HG03103 (cell line): ENCODE measurements at regions not wholly inside any gene's neighbourhood (a gene's known extent, or its start where the extent isn't known, plus 50 kb on each side); places are given as distances from the start of the nearest gene placed in this dataset.
"Not testable (repeated sequence)": the region's sequence is repeated elsewhere in the genome, so short reads cannot be mapped to it uniquely, and the experiment has no call there.

Source experiments
- ATAC-seq: cut with Tn5 transposase; IDR thresholded peaks from one replicate; pipeline ENCODE4 v1.9.1; 2021; ENCODE audit warnings: low read depth; ENCODE audit not compliant: unreplicated experiment

DNA sequence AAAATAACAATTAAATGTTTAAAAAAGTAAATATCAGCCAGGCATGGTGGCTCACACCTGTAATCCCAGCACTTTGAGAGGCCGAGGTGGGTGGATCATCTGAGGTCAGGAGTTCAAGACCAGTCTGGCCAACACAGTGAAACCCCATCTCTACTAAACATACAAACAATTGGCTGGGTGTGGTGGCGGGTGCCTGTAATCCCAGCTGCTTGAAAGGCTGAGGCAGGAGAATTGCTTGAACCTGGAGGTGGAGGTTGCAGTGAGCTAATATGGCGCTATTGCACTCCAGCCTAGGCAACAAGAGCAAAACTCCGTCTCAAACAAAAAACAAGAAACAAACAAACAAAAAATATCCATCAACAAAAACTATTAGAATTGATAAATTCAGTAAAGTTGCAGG lies 77.5 kb downstream of the SNX5 start:
- not testable (repeated sequence) for ATAC-seq

DNA sequence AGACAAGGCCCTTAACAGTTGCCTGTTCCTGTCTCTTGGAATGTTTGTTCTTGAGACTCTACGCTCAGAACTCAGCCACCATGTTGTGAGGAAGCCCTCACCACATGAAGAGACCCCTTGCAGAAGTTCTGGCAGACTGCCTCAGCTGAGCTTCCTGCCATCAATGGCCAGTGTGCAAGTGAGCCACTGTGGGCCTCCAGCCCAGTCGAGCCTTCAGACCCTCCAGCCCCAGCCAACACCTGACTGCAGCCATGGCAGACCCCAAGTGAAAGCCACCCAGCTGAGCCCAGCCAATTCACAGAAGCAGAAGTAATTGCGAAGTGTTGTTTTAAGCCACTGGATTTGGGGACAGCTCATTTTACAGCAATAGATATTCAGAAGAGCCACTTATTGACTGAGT lies 78.3 kb downstream of the SNX5 start:
- ATAC-seq = no peak

GRCh38 chr20:17889226-17889625 lies 79.4 kb downstream of the SNX5 start:
- ATAC-seq = no peak

- ATAC-seq = no peak
These were observed 80.5 kb downstream of the SNX5 start for GRCh38 chr20:17888044-17888443.

DNA sequence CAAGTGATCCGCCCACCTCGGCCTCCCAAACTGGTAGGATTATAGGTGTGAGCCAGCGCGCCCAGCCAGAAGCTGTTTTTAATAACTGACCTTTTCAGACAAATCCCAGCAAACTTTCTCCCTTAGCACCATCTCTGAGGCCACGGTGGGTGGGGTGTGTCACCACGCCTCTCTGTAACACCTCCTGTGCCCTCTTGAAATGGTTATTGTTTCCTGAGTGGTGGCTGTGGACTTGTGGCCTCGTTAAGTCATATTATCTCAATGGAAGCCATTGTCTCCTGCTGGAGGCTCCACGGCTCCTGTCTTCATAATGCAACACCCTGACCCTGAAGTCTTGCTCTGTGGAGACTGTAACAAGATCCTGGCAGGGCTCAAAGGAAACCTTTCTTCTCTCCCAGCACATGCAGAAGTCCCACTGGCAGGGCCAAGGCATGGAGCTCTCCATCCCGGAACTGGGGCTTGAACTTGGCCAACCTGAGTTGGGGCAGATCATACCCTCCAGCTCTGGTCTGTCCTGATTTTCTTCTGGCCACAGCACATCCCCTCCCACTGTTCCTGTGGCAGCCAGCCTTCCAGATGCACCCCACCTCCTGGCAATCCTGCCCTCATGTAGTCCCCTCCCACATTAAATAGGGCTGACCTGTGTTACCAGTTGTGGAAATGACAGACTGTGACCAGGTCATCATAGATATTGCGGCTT lies 81.1 kb downstream of the SNX5 start:
- no peak for ATAC-seq

- no peak for ATAC-seq
These were observed 83.0 kb downstream of the SNX5 start for GRCh38 chr20:17885544-17885943.

- no peak for ATAC-seq
These were observed 83.5 kb downstream of the SNX5 start for GRCh38 chr20:17885076-17885475.

- ATAC-seq = no peak
These were observed 84.1 kb downstream of the SNX5 start for GRCh38 chr20:17884307-17885003.

DNA sequence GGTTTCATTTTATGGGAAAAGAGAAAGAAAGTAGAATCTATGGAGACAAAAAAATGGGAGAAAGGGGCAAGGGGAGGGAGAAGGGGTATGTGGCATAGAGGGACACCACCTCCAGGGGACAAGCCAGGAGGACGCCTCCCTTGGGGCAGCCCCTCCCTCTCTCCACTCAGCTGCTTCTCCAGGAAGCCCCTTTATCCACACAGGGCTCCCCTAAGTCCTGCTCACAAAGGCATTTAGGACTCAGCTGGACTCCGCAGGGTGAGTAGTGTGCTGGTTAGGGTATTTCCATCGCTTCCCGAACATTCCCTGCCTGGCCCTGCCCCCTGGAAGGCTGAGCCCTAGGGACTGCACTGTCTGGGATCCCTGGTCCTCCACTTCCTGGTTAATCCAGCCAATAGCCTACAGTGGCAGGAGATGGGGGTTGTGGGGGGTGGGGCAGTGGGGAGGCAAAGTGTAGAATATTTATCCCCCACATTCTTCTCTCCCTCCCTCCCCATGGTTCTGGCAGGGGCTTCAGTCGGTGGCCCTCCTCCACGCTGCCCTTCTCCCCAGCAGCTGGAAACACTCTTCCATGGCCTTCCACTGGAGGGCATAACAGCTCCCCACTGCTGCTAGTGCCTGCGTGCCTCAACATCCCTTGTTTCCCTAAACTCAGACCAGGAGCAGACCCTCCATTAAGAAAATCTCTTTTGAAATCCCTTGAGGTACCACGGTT lies 84.8 kb downstream of the SNX5 start:
- ATAC-seq = no peak

- no peak for ATAC-seq
These were observed 85.6 kb downstream of the SNX5 start for GRCh38 chr20:17882834-17883591.

DNA sequence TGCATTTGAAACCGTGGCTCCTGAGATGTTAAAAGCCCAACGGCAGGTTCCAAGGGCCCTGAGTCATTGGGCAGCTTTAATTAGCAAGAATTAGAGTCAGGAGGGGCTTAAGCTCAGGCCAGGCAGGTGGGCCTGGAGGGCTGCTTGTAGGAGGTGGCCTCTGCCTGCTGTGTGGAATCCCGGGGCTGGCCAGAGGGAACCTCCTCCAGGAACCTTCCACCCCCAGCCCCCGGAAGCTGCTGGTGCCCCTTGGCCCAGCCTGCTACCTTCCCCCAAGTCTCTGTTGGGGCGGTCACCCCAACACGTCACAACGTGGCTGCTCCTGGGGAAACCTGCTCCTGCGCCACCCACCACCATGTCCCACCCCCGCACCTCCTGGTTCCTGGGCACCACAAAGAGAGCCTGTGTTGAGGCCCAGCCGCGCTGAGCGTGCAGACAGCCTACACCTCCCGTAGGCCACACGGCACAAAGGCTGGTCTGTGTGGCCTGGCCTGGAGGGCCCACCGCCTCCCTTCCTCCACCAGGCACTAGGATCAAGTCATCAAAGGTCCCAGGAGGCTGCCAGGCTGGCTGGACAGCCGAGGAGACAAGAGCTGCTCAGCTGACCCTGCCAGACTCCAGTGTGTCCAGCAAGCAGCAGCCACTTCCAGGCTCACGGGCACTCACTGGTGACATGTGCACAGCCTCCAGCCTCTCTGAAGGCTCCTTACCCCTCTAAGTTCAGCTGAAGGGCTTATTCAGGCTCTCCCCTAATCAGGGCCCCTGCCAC lies 86.3 kb downstream of the SNX5 start:
- ATAC-seq = no peak

GRCh38 chr20:17881741-17882064 lies 86.9 kb downstream of the SNX5 start:
- no peak for ATAC-seq

DNA sequence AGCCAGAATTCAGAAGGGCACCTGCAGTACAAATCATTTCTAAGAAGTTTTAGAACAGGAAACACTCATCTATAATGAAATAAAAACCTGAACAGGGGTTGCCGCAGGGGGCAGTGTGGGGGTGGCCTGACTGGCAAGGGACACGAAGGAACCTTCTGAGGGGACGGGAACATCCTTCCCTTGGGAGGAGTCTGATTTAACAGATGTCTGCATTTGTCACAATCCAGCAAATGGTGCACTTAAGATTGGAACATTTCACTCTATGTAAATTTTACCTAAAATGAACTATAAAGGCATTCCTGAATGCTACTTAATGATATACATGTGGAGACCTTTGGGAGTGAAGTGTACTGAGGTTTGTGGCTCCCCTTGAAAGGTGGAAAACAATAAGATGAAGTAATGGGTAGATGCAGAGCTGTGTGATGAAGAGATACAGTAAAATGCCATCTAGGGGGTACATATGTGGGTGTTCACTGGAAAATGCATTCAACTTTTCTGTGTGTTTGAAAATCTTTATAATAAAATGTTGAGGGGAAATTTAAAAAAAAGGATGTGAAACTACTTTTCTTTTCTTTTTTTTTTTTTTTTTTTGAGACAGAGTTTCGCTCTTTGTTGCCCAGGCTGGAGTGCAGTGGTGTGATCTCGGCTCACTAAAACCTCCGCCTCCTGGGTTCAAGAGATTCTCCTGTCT lies 89.5 kb downstream of the SNX5 start:
- peak; percentile 27 for ATAC-seq

DNA sequence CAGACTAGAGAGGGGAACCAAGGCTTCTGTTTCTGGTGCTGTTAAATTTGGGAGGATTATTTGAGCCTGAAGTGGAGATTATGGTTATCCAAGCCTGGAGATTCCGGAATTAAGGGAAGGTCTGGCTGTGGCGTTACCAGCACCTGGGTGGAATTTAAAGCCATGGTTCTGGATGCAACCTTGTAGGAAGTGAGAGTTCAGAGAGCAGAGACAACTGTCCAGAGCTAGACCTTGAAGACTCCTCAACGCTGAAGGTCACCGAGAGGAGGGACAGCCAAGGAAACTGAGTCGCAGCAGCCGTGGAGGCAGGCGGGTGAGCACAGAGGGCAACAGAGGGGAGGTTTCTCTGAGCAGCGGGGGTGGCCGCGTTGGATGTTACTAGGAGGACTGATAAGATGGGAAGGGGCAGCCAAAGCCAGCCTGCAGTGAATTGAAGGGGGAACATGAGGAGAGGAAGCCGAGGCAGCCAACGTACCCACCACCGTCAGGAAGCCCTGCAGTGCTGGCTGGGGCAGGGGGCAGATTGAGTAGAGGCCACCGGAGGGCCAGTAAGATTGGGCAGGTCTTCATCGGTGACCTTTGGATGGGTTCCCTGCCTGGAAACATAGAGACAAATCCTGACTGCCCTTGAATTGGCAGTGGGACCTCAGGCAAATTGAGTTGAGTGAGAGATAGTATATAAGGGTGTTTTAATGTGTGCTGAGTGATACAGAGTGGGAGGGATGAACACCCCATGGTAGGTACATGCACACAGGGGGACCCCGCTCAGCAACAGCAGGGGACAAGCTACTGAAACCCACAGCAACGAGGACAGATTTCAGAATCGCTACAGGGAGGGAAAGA lies 90.3 kb downstream of the SNX5 start:
- peak; percentile 42 for ATAC-seq

DNA sequence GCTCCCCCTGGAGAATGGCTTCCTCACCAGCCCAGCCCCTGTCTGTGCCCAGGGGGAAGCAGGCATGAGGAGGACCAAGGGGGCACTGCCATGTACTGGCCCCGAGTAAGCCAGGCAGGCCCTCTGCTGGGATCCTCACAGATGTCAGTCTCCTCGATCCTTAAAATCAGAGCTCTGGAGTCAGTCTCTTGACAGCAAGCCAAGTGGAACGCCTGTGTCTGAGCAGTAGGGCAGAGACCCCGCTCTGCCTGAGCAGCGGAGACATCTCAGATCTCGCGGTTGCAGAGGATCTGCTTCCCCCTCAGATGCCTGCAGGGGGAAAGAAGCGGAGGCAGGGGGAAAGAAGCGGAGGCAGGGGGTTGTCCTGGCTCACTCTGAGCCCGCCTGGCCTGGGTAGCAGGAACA lies 92.6 kb downstream of the SNX5 start:
- ATAC-seq = no peak

DNA sequence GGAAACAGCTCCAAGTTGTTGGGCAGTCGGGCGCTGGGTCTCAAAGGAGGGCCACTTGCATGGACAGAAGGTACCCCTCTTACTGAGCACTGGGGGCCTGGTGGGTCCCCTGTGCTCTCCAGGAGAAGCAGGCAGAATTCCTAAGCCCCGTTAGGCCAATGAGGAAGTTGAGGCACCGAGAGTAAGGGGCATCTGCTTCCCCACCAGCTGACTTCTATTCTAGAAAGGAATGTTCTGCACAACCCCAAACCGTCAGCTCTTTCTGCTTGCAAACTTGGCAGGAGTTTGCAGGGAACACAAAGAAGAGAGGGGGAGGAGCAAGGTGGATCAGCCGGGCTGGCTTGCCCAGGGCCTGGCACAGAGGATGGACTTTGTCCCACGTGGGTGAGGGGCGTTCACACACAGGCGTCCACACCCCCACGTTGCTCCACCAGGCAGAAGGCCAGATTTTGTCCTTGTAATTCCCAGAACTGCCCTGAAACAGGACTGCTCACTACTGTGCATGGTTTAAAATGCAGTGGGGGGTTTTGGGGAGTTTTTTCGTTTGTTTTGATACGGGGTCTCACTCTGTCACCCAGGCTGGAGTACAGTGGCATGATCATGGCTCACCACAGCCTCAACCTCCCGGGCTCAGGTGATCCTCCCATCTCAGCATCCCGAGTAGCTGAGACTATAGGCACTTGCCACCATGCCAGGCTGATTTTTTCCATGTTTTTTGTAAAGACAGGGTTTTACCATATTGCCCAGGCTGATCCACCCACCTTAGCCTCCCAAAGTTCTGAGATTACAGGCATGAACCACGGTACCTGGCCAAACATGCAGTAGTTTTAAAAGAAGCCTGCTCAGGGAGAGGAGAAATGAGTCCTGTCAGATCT lies 93.3 kb downstream of the SNX5 start:
- ATAC-seq = no peak

DNA sequence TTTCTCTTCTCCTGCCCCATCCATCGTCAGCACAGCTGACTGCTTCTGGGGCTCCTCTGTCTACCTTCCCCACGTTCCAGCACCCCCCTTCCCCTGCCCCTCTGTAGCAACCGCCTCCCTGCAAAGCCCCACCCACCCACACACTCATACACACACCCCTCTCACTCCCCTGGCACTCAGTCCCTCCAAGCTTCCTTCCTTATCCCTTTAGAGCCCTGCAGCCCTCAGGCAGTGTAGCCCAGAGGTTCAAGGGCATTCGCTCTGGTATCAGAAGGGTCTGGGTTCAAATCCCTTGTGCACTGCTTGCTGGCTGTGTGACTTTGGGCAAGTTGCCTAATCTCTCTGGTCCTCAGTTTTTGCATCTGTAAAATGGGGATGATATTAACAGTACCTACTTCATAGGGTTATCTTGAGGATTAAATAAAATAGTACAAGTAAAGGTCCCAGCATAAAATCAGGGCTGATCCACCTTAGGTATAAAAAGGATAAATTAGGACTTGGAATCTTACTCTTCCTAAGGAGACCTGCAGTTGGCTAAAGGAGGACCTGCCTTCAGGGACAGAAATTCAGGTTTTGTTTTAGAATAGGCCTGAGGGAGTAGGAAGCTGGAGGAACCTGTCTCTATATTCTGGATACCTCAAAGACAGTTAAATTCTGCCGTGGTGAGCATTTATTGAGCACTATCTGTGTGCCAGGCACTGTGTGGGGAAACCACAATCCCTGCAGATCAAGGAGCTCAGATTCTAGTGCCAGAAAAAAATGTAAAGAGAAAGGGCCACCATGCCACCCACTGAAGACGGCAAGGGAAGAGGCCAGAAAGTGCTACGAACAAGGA lies 94.1 kb downstream of the SNX5 start:
- ATAC-seq = no peak
